NCI-H748 treated with DMSO at 0.1 percent for 48 hours (cell line): ENCODE measurements at regions not wholly inside any gene's neighbourhood (a gene's known extent, or its start where the extent isn't known, plus 50 kb on each side); places are given as distances from the start of the nearest gene placed in this dataset.

Experiments
- DNase-seq: peaks from one replicate; lab custom pipeline; 2025; lab: John Stamatoyannopoulos, UW

DNA sequence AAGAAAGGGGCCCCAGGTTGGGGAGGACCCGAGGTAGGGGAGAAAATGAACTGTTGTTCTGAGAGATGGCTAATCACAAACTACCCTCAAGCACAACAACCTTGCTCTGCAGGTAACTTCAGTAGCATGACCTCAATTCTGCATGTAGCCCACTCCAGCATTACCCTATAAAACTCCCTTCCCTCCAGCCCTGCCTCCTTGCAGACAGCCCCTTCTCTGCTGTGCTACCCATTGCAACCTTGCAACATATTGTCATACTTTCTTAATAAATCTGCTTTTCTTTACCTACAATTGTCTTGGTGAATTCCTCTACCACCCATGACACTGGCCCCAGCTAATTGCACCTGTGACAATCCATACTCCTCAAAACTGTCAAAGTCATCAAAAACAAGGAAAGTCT lies 428.9 kb downstream of the MATN1 start:
- DNase-seq: no peak

- no peak for DNase-seq
Measured at GRCh38 chr1:30292451-30292850, 430.9 kb downstream of the MATN1 start.

- no peak for DNase-seq
Measured at GRCh38 chr1:30291526-30291925, 431.9 kb downstream of the MATN1 start.

DNA sequence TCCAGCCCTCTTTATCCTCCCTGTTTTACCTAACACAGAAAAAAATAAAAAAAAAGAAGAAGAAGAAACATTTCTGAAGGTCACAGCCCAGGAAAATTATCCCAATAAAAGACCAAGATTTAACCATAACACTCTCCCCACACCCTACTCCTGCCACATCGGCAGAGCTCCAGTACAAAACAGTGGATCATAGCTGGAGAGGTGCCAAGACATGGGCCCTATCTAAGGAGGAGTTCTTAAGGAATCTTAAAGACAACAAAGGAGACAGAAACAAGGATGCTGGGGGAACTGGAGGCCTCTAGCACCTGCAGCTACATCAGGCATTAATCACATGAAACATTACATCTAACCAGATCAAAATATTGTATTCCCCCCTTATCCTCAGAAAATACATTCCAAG lies 432.8 kb downstream of the MATN1 start:
- no peak for DNase-seq

DNA sequence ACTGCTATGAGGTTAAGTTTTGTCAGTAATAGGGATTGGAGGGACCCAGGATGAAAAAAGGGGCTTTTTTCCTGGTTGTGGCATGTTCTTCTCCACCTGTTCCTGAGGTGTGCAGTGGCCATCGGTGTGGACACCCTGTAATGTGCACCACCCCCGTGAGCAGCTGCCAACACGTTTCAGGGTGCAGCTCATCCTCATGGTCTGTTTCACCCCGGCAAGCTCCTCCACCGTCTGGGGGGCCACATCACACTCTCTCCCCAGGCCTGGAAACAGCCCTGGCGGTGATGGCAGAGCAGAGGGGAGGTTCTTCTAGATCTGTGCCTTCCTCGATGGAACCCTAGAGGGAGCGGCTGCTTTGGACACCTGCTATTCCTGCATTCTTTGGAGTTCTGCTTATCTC lies 435.4 kb downstream of the MATN1 start:
- no peak for DNase-seq

- DNase-seq: no peak
Measured at GRCh38 chr1:30286988-30287839, 436.2 kb downstream of the MATN1 start.

DNA sequence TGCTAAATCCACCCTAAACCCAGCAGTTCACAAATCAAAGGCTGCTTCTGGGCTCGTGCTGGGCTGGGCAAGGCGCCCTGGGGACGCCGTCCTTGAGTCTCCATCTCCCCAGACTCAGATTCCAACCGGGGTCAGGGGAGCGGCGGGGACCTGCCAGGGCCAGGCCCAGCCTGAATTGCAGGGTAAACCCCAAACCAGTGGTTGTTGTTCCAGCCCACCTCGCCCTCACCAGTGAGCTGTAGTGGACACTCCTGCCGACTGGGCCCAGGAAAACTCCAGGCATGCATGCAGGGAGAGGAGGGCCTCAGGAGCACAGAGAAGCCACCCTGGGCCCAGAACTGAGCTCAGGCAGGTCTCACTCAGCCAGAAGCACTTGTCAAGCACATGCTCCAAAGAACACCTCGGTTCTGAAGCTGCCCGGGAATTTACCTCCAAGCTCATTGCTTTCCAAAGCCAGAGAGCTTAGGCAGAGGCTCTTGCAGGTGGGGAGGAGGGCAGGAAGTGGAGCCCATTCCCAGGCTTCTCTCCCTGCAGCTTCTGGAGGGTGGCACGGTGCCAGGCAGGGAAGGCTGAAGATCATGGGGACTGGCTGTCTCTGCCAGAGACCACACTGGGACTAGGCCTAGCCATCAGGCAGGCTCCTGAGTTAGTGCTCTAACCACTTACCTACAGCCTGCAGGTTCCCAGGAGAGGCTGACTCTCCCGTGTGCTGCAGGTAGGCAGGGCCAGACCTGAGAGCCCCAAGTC lies 437.0 kb downstream of the MATN1 start:
- DNase-seq: no peak

- no peak for DNase-seq
Measured at GRCh38 chr1:30285501-30285932, 437.9 kb downstream of the MATN1 start.

- DNase-seq: no peak
Measured at GRCh38 chr1:30284728-30285475, 438.5 kb downstream of the MATN1 start.

DNA sequence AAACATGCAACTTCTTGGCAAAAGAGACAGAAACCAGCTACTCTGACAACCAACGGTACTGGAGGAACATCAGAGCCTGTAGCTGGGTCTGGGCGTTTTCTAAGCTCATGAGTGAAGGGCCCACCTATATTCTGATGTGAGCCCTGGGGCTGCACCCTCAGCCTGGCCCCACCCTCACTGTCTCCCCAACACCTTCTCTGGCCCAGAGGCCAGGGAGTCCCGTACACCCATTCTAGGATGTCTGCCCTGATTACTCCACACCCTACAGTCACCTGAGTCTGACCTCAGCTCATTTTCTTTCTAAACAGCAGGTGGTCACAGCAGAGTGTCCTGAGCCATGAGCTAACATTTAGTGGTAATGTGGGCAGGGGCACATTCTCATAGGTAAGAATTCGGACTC lies 439.2 kb downstream of the MATN1 start:
- no peak for DNase-seq

- no peak for DNase-seq
Measured at GRCh38 chr1:30283199-30283962, 440.0 kb downstream of the MATN1 start.

DNA sequence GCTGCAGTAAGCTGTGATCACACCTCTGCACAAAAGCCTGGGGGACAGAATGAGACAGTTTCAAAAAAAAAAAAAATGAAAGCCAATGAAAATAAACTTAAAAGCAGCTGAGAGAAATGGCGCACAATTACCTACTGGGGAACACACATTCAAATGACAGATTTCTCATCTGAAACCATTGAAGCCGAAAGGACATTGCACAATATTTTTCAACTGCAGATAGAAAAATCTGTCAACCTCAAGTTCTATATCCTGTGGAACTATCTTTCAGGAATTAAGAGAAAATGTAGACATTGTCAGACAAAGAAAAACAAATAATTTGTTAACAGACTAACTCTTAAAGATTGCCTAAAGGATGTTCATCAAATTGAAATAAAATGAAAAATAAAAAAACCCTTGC lies 442.8 kb downstream of the MATN1 start:
- no peak for DNase-seq

DNA sequence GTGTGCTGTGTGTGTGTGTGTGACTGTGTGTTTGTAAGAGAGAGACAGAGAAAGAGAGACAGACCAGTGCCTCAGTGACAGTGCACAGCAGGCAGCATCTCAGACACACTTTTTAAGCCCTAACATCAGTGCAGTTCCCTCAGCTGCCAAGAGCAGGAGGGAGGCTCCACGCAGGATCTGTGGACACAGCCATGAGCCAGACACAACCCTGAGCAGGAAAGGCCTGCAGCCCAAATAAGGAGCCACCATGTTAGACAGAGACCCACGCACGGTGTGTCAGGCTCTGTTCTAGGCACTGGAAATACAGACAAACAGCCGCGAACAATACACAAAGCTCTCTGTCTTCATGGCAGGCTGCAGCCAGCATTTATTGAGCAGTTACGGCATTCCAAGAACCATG lies 445.5 kb downstream of the MATN1 start:
- DNase-seq: no peak

GRCh38 chr1:30277415-30277814 lies 446.0 kb downstream of the MATN1 start:
- DNase-seq: no peak

GRCh38 chr1:30275926-30276764 lies 447.2 kb downstream of the MATN1 start:
- no peak for DNase-seq

- DNase-seq: no peak
Measured at GRCh38 chr1:30274976-30275621, 448.3 kb downstream of the MATN1 start.

DNA sequence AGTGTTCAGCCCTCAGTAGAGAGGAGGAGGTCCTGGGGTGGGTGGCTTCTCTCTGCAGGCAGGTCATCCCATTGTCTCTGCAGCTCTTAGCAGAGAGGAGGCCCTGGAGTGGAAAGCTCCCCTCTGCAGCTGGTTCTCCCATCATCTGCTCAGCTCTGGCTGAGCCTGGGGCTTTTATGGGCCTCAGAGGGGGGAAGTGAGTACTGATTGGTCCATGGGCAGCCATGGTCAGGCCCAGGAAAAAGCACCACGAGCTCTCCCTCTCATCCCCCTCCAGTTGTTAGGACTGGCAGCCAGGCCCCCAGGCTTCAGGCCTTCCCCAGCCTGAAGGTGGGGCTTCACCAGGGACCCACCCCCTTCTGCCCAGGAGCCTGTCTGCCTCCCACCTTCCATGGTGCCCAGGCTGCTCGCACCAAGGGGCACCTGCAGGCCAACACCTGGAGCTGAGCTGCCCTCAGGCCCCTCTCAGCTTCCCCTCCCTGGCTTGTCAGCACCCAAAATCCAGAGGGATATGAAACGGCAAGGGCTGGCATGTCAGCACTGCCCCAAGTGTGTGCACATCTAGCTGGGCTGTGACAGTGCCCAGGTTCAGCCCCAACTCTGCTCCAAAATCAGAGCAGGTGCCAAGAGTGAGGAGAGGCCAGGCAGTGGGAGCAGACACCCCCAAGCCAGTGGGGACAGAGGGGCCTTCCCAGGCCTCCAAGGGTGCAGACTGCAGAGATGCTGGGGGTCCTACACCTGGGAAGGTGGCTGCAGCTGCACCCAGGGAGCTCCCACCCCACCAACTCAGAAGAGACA lies 449.0 kb downstream of the MATN1 start:
- no peak for DNase-seq

GRCh38 chr1:30273456-30273855 lies 449.9 kb downstream of the MATN1 start:
- DNase-seq: no peak

DNA sequence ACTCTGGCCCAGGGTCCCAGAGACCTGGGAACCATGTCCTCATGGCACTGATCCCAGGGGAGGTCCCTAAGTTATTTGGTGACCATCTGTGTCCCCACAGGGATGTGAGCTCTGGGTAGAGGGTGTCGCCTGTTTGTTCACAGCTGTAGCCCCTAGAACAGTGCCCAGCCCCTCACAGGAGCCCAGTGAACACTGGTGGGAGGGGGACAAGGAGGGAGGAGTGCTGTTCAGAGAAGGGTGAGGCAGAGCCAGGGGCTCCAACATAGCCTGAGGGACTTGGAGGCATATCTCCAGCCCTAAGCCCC lies 450.4 kb downstream of the MATN1 start:
- no peak for DNase-seq
